Trophoblast cell (in vitro differentiated cells and primary cell): ENCODE measurements at regions not wholly inside any gene's neighbourhood (a gene's known extent, or its start where the extent isn't known, plus 50 kb on each side); places are given as distances from the start of the nearest gene placed in this dataset.

Experiments used
- DNase-seq, 2 donors: peaks; one replicate each; pipeline ENCODE4 v3.0.0-alpha.2; 2016
- H2AFZ ChIP-seq: 2 replicates; pipeline ENCODE4 v1.6.1; 2013; ENCODE audit warnings: low read length, moderate library complexity, mild to moderate bottlenecking; ENCODE audit not compliant: insufficient read depth, poor library complexity
- H2AK5ac ChIP-seq: 2 replicates; pipeline ENCODE4 v1.6.1; 2013; ENCODE audit warnings: mild to moderate bottlenecking, low read length
- H2BK120ac ChIP-seq: 2 replicates; pipeline ENCODE4 v1.6.1; 2013; ENCODE audit warnings: low read length, mild to moderate bottlenecking, moderate library complexity; ENCODE audit not compliant: insufficient read depth, poor library complexity
- H2BK12ac ChIP-seq: 2 replicates; pipeline ENCODE4 v1.6.1; 2013; ENCODE audit warnings: mild to moderate bottlenecking, low read length, moderate library complexity
- H2BK5ac ChIP-seq: 2 replicates; pipeline ENCODE4 v1.6.1; 2013; ENCODE audit warnings: low read length, low read depth, moderate library complexity, mild to moderate bottlenecking; ENCODE audit not compliant: poor library complexity
- H3K14ac ChIP-seq: 2 replicates; pipeline ENCODE4 v1.6.1; 2013; ENCODE audit warnings: mild to moderate bottlenecking, low read length
- H3K18ac ChIP-seq: 2 replicates; pipeline ENCODE4 v1.6.1; 2013; ENCODE audit warnings: mild to moderate bottlenecking, low read length
- H3K23ac ChIP-seq: 2 replicates; pipeline ENCODE4 v1.6.1; 2013; ENCODE audit warnings: low read length
- H3K27ac ChIP-seq: 2 replicates; pipeline ENCODE4 v1.5.1; 2013; ENCODE audit warnings: low read depth, mild to moderate bottlenecking, inconsistent platforms, low read length, moderate library complexity
- H3K27me3 ChIP-seq: 2 replicates; pipeline ENCODE4 v1.6.1; 2013; ENCODE audit warnings: inconsistent platforms, mild to moderate bottlenecking, low read length, moderate library complexity; ENCODE audit not compliant: insufficient read depth
- H3K36me3 ChIP-seq, 2 experiments: 1 replicate in 1 of 2; 2 replicates in 1 of 2; pipeline ENCODE4 v1.6.1; 2013; ENCODE audit warnings: low read length in 2 of 2, mild to moderate bottlenecking in 2 of 2, moderate library complexity in 1 of 2; ENCODE audit not compliant: insufficient read depth in 2 of 2, control insufficient read depth in 1 of 2
- H3K4ac ChIP-seq: 2 replicates; pipeline ENCODE4 v1.6.1; 2013; ENCODE audit warnings: low read depth, mild to moderate bottlenecking, low read length, moderate library complexity
- H3K4me1 ChIP-seq, 2 experiments: 1 replicate in 1 of 2; 2 replicates in 1 of 2; pipeline ENCODE4 v1.6.1; 2013; ENCODE audit warnings: low read length in 2 of 2, mild to moderate bottlenecking in 2 of 2, moderate library complexity in 1 of 2; ENCODE audit not compliant: insufficient read depth in 2 of 2, control insufficient read depth in 1 of 2
- H3K4me2 ChIP-seq: 2 replicates; pipeline ENCODE4 v1.6.1; 2013; ENCODE audit warnings: inconsistent platforms, mild to moderate bottlenecking, low read length, moderate library complexity
- H3K4me3 ChIP-seq: 2 replicates; pipeline ENCODE4 v1.5.1; 2013; ENCODE audit warnings: mild to moderate bottlenecking, low read depth, low read length, inconsistent platforms
- H3K79me1 ChIP-seq: one replicate; pipeline ENCODE4 v1.6.1; 2013; ENCODE audit warnings: low read length
- H3K79me2 ChIP-seq: 2 replicates; pipeline ENCODE4 v1.6.1; 2013; ENCODE audit warnings: low read length, mild to moderate bottlenecking; ENCODE audit not compliant: control insufficient read depth, insufficient read depth, poor library complexity
- H3K9ac ChIP-seq: 2 replicates; pipeline ENCODE4 v1.6.1; 2013; ENCODE audit warnings: mild to moderate bottlenecking, low read length
- H3K9me3 ChIP-seq: 2 replicates; pipeline ENCODE4 v1.6.1; 2013; ENCODE audit warnings: low read depth, mild to moderate bottlenecking, control low read depth, inconsistent platforms, low read length; ENCODE audit not compliant: insufficient read depth
- H4K12ac ChIP-seq: 2 replicates; pipeline ENCODE4 v1.6.1; 2013; ENCODE audit warnings: low read depth, mild to moderate bottlenecking, low read length, moderate library complexity
- H4K8ac ChIP-seq: 2 replicates; pipeline ENCODE4 v1.6.1; 2013; ENCODE audit warnings: low read depth, mild to moderate bottlenecking, low read length, moderate library complexity
- H4K91ac ChIP-seq: one replicate; pipeline ENCODE4 v1.6.1; 2013; ENCODE audit warnings: low read depth, mild to moderate bottlenecking, low read length, moderate library complexity
- WGBS: extraction: QIAGEN DNeasy Blood & Tissue Kit; methylation state at CpG from one replicate; pipeline ENCODE4 v1.1.7; 2013; ENCODE audit warnings: missing lambda C conversion rate; ENCODE audit not compliant: insufficient read length, insufficient coverage; ENCODE audit errors: extremely low coverage; 5-methylcytosine and 5-hydroxymethylcytosine counted together

- no peak overlapping the region for H3K4me2 ChIP-seq
- no peak for DNase-seq
- no peak overlapping the region for H3K18ac ChIP-seq
- H4K91ac ChIP-seq: no peak overlapping the region
- no peak overlapping the region for H4K8ac ChIP-seq
- H3K9me3 ChIP-seq: no peaks in the 10 kb centered on the region
- H3K23ac ChIP-seq: no peak overlapping the region
- H3K79me1 ChIP-seq: no peaks in the 10 kb centered on the region
- no peaks in the 10 kb centered on the region for H3K27me3 ChIP-seq
- no peak overlapping the region for H3K4me3 ChIP-seq
- no peak overlapping the region for H2AK5ac ChIP-seq
- H2AFZ ChIP-seq: no peak overlapping the region
- H3K27ac ChIP-seq: no peak overlapping the region
- no peak overlapping the region for H4K12ac ChIP-seq
- H3K14ac ChIP-seq: no peak overlapping the region
- no peak overlapping the region for H2BK120ac ChIP-seq
- no peak overlapping the region for H3K4ac ChIP-seq
- H3K4me1 ChIP-seq: no peaks in the 10 kb centered on the region
- no peak overlapping the region for H2BK12ac ChIP-seq
- H3K36me3 ChIP-seq: no peaks in the 10 kb centered on the region
- H3K9ac ChIP-seq: no peak overlapping the region
- H3K79me2 ChIP-seq: no peaks in the 10 kb centered on the region
- no CpG with 5 or more reads among the region's 2 CpGs for WGBS
- H2BK5ac ChIP-seq: no peak overlapping the region
These were observed 79.7 kb downstream of the OTOL1 start for GRCh38 chr3:161576311-161576710.

- Histone ChIP-seq H3K79me1 (no peaks in the 10 kb centered on the region), H2BK5ac (no peak overlapping the region), H3K4me1 (no peaks in the 10 kb centered on the region), H2BK120ac (no peak overlapping the region), H3K18ac (no peak overlapping the region), H4K12ac (no peak overlapping the region), H3K9me3 (no peaks in the 10 kb centered on the region), H2AFZ (no peak overlapping the region), H3K36me3 (no peaks in the 10 kb centered on the region), H3K27me3 (no peaks in the 10 kb centered on the region), H3K4ac (no peak overlapping the region), H3K79me2 (no peaks in the 10 kb centered on the region), H2AK5ac (no peak overlapping the region), H3K14ac (no peak overlapping the region), H3K27ac (no peak overlapping the region), H2BK12ac (no peak overlapping the region), H3K23ac (no peak overlapping the region), H4K8ac (no peak overlapping the region), H3K4me3 (no peak overlapping the region), H3K9ac (no peak overlapping the region), H4K91ac (no peak overlapping the region), H3K4me2 (no peak overlapping the region)
- DNase-seq: no peak
- WGBS: no CpG with 5 or more reads among the region's 9 CpGs
These were observed 80.3 kb downstream of the OTOL1 start for GRCh38 chr3:161576714-161577510.

- H3K79me2 ChIP-seq: no peaks in the 10 kb centered on the region
- H3K9ac ChIP-seq: no peak overlapping the region
- H3K4me2 ChIP-seq: no peak overlapping the region
- H3K27me3 ChIP-seq: no peaks in the 10 kb centered on the region
- H3K14ac ChIP-seq: no peak overlapping the region
- H2BK5ac ChIP-seq: no peak overlapping the region
- no peak overlapping the region for H2AFZ ChIP-seq
- no peak overlapping the region for H2AK5ac ChIP-seq
- no peak for DNase-seq
- H3K4me1 ChIP-seq: no peaks in the 10 kb centered on the region
- WGBS: no CpG with 5 or more reads among the region's 1 CpG
- no peaks in the 10 kb centered on the region for H3K36me3 ChIP-seq
- H3K4ac ChIP-seq: no peak overlapping the region
- H4K91ac ChIP-seq: no peak overlapping the region
- no peak overlapping the region for H2BK120ac ChIP-seq
- no peaks in the 10 kb centered on the region for H3K79me1 ChIP-seq
- no peak overlapping the region for H2BK12ac ChIP-seq
- no peak overlapping the region for H3K4me3 ChIP-seq
- H4K12ac ChIP-seq: no peak overlapping the region
- no peak overlapping the region for H3K23ac ChIP-seq
- no peak overlapping the region for H3K18ac ChIP-seq
- H3K27ac ChIP-seq: no peak overlapping the region
- H4K8ac ChIP-seq: no peak overlapping the region
- H3K9me3 ChIP-seq: no peaks in the 10 kb centered on the region
These were observed 81.1 kb downstream of the OTOL1 start for GRCh38 chr3:161577662-161578061.

- no peaks in the 10 kb centered on the region for H3K9me3 ChIP-seq
- no peak overlapping the region for H3K27ac ChIP-seq
- no peak overlapping the region for H2BK5ac ChIP-seq
- no peak overlapping the region for H4K12ac ChIP-seq
- WGBS: no CpG with 5 or more reads among the region's 9 CpGs
- H3K14ac ChIP-seq: no peak overlapping the region
- no peak overlapping the region for H3K23ac ChIP-seq
- H3K9ac ChIP-seq: no peak overlapping the region
- H3K18ac ChIP-seq: no peak overlapping the region
- H3K27me3 ChIP-seq: no peaks in the 10 kb centered on the region
- H3K4me3 ChIP-seq: no peak overlapping the region
- H2AK5ac ChIP-seq: no peak overlapping the region
- H4K91ac ChIP-seq: no peak overlapping the region
- no peak overlapping the region for H2BK120ac ChIP-seq
- no peak overlapping the region for H3K4ac ChIP-seq
- no peak overlapping the region for H2BK12ac ChIP-seq
- no peaks in the 10 kb centered on the region for H3K79me2 ChIP-seq
- H3K79me1 ChIP-seq: no peaks in the 10 kb centered on the region
- H4K8ac ChIP-seq: no peak overlapping the region
- H3K4me1 ChIP-seq: no peaks in the 10 kb centered on the region
- H2AFZ ChIP-seq: no peak overlapping the region
- H3K4me2 ChIP-seq: no peak overlapping the region
- H3K36me3 ChIP-seq: no peaks in the 10 kb centered on the region
- DNase-seq: no peak
These were observed 83.0 kb downstream of the OTOL1 start for GRCh38 chr3:161579395-161580126.
